Omental fat pad (tissue), 3 donors: ENCODE measurements at regions not wholly inside any gene's neighbourhood (a gene's known extent, or its start where the extent isn't known, plus 50 kb on each side); places are given as distances from the start of the nearest gene placed in this dataset.

ENCODE experiments used
- ATAC-seq: fragments of 150-250 bp; one replicate; pipeline ENCODE4 v1.9.1; 2016; ENCODE audit warnings: mild to moderate bottlenecking, moderate library complexity; ENCODE audit not compliant: low FRiP score
- DNase-seq: peaks from one replicate; pipeline ENCODE4 v3.0.0-alpha.2; 2019; ENCODE audit warnings: low spot score
- CTCF ChIP-seq, 3 donors: fragments of 450-650 bp; IDR thresholded peaks; one replicate each; pipeline ENCODE4 v1.5.1; 2016 to 2017; ENCODE audit warnings: antibody characterized with exemption in 3 of 3, mild to moderate bottlenecking in 3 of 3, moderate library complexity in 2 of 3

- no peak for ATAC-seq
Observed at GRCh38 chr22:22404598-22405284, 103.8 kb downstream of the ZNF280B start.

GRCh38 chr22:22406445-22407027 is 102.0 kb downstream of the ZNF280B start:
- DNase-seq (no peak), ATAC-seq (no peak)
- TF ChIP-seq CTCF (IDR thresholded peaks at IDR 0.05), result no peak

More at GRCh38 chr22:22404598-22405284, 103.8 kb downstream of the ZNF280B start:
- no peak for TF ChIP-seq CTCF (IDR thresholded peaks at IDR 0.05)
- no peak for DNase-seq

DNA sequence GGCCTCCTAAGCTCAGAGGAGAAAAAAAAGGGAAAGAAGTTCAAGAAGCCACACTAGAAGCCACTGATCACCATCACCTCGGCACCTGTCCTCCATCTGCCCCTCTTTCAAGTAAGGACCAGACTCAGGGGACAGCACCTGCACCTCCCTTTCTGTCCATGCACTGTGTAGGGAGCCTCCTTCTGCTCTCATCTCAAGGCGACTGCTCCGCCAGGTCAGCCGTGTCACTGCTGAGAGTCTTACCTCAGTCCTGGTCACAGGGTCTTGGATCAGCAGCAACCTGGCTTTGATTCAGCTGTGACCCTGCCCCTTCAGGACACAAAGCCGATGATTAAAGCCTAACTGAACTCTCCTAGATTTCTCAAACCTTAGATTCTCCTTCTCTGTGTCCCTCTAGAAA is 101.5 kb downstream of the ZNF280B start:
- no peak for TF ChIP-seq CTCF (IDR thresholded peaks at IDR 0.05)
- ATAC-seq (no peak), DNase-seq (no peak)

DNA sequence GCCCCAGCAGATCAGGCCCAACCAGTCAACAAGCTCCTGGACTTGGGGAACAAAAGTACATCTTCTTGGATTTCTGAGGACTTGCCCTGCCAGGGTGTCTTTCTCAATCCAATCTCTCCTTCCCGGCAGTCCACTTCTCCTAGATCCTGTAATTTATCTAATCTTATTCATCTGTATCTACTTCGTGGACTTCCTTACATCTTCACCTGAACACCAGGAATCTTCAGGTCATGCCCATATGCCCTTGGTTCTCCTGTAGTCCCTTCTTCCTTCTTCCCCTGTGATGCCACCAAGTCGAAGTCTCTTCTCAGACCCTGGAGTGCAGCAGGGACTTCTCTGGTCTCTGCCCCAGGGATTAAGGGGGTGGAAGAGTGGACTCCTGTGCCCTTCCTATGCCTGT is 100.3 kb downstream of the ZNF280B start:
- ATAC-seq, result no peak
- no peak for DNase-seq
- no peak for TF ChIP-seq CTCF (IDR thresholded peaks at IDR 0.05)

DNA sequence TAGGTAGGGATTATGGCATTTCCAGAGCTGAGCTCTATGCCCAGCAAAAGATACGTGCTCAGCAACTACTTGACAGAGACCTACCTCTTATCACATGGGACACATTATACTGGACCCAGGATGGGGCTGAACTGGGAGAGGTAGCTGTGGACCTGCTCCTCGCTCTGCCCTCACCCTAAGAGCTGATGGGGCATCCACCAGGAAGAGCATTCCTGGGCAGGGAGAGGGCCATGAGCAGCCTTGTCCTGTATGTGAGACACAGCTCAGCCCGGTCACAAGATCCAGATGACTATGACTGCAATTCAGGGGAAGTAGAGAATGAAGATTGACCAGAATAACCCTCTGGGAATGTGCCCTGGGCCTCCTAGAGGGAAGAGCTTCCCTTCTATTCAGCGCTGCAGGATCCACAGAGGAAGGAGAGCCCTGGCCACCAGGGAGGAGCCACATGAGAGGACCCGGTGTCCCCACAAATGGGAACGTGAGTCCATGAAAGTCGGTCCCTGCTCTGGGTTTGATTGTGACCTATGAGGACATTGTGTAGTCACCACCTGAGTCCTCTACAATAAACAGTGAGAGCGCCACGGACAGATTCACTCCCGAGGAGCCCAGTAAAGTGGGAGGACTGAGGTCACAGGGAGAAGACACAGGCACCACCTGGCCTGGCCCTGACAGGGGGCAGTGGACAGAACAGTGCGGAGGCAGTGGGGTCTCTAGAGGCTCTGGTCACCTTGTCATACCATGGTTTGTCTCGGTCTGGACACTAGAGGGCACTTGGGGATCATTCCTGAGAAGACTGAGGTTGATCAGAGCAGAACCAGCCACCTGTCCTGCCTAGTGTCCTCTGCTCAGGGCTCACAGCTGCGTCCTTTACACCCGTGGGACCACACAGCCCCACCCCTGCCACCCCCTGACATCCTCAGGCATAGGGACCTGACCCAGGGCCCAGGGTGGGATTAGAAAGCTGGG is 99.5 kb downstream of the ZNF280B start:
- DNase-seq (no peak), ATAC-seq (peak; percentile 19)
- no peak for TF ChIP-seq CTCF (IDR thresholded peaks at IDR 0.05)

GRCh38 chr22:22410121-22410520 is 98.4 kb downstream of the ZNF280B start:
- no peak for TF ChIP-seq CTCF (IDR thresholded peaks at IDR 0.05)
- no peak for ATAC-seq
- no peak for DNase-seq
